PC-9 (cell line): ENCODE measurements at regions not wholly inside any gene's neighbourhood (a gene's known extent, or its start where the extent isn't known, plus 50 kb on each side); places are given as distances from the start of the nearest gene placed in this dataset.

Experiments used
- BruUV-seq: library from RNA; stranded (reverse); fragments of 400-500 nt; replicated peaks from 2 replicates; lab custom pipeline; 2021; lab: Mats Ljungman, UMichigan
- CTCF ChIA-PET: fragments of 300-600 bp; sonication (Branson Sonifier 250); formaldehyde crosslinking; loops from one replicate; lab custom pipeline; 2022; ENCODE audit warnings: antibody characterized with exemption; lab: Charles Lee
- POLR2A ChIA-PET: fragments of 300-600 bp; sonication (Branson Sonifier 250); formaldehyde crosslinking; loops from one replicate; lab custom pipeline; 2022; ENCODE audit warnings: antibody characterized with exemption; ENCODE audit not compliant: unreplicated experiment; lab: Charles Lee
- DNase-seq, 2 experiments: peaks; one replicate each; pipeline versions ENCODE4 v3.0.0 to v3.0.0-alpha.2; 2015 to 2022; ENCODE audit warnings: mixed read lengths in 1 of 2
- H2AFZ ChIP-seq: fragments of 200-600 bp; sonication (generic); 2 replicates; pipeline ENCODE4 v1.8.1; 2017; ENCODE audit warnings: antibody characterized with exemption
- H3F3A ChIP-seq: fragments of 200-600 bp; sonication (generic); 2 replicates; pipeline ENCODE4 v1.8.1; 2017; ENCODE audit warnings: antibody characterized with exemption, mild to moderate bottlenecking, low read depth; ENCODE audit not compliant: insufficient read depth
- H3K27ac ChIP-seq: fragments of 200-600 bp; sonication (generic); 2 replicates; pipeline ENCODE4 v1.6.1; 2016; ENCODE audit warnings: mixed run types
- H3K27me3 ChIP-seq: fragments of 200-600 bp; sonication (generic); 2 replicates; pipeline ENCODE4 v1.6.1; 2016; ENCODE audit warnings: low read depth, mixed run types; ENCODE audit not compliant: insufficient read depth
- H3K36me3 ChIP-seq: fragments of 200-600 bp; sonication (generic); 2 replicates; pipeline ENCODE4 v1.6.1; 2016; ENCODE audit warnings: low read depth, mixed run types
- H3K4me1 ChIP-seq: fragments of 200-600 bp; sonication (generic); replicated peaks from 2 replicates; pipeline ENCODE4 v1.6.1; 2016; ENCODE audit warnings: mixed run types; ENCODE audit not compliant: insufficient read depth
- H3K4me2 ChIP-seq: fragments of 200-600 bp; sonication (generic); 2 replicates; pipeline ENCODE4 v1.6.1; 2017; ENCODE audit warnings: mixed run types
- H3K4me3 ChIP-seq: fragments of 200-600 bp; sonication (generic); 2 replicates; pipeline ENCODE4 v1.6.1; 2016; ENCODE audit warnings: mixed run types
- H3K79me2 ChIP-seq: fragments of 200-600 bp; sonication (generic); 2 replicates; pipeline ENCODE4 v1.6.1; 2017; ENCODE audit warnings: low read depth, mixed run types
- H3K9me2 ChIP-seq: fragments of 200-600 bp; sonication (generic); 2 replicates; pipeline ENCODE4 v1.8.1; 2017; ENCODE audit warnings: mild to moderate bottlenecking; ENCODE audit not compliant: insufficient read depth
- H3K9me3 ChIP-seq: fragments of 200-600 bp; sonication (generic); 2 replicates; pipeline ENCODE4 v1.8.1; 2016; ENCODE audit warnings: low read depth; ENCODE audit not compliant: insufficient read depth
- H4K20me1 ChIP-seq: fragments of 200-600 bp; sonication (generic); 2 replicates; pipeline ENCODE4 v1.8.1; 2017; ENCODE audit not compliant: insufficient read depth
- CTCF ChIP-seq: fragments of 200-600 bp; sonication (generic); conservative IDR thresholded peaks from 2 replicates; pipeline ENCODE4 v1.6.1; 2017; ENCODE audit warnings: mixed run types, antibody characterized with exemption, mild to moderate bottlenecking, moderate library complexity
- EZH2 ChIP-seq: fragments of 200-600 bp; sonication (generic); IDR thresholded peaks from 2 replicates; pipeline ENCODE4 v1.8.0; 2017; ENCODE audit warnings: antibody characterized with exemption, low read depth
- intact Hi-C: fragments of 100-400 bp; cut with micrococcal nuclease; formaldehyde crosslinking; loops from one replicate; pipeline ENCODE4 v1.10.0; 2022; ENCODE audit not compliant: unreplicated experiment

DNA sequence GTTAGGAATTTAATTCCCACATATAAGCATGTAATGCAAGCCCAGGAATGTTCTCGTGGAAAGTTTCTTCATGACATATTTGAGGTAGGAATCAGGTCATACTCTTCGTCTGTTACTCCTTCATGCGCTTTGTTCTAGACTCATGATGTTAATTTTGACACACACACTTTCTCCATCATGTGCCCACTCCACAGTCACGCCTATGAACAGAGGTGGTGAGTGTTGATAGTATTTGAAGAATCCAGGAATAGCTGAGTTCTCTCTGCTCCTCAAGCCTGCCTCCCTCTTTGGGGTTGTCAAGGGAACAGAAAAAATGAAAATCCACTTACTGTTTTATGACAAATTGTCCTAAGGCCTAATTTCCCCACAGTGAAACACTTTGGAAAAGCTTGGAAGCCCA is 117.3 kb upstream of the SERPINE2 start:
- no peak for DNase-seq
- no peak overlapping the region for H3K4me3 ChIP-seq
- POLR2A ChIA-PET = no interaction called here
- H3K9me2 ChIP-seq = no peaks in the 10 kb centered on the region
- no peaks in the 10 kb centered on the region for H3K9me3 ChIP-seq
- TF ChIP-seq EZH2 (no peak), CTCF (no peak)
- no TSS peak for BruUV-seq
- intact Hi-C loops = no loop called here
- H3K79me2 ChIP-seq = no peaks in the 10 kb centered on the region
- H2AFZ ChIP-seq = no peak overlapping the region
- H4K20me1 ChIP-seq = no peaks in the 10 kb centered on the region
- H3K4me2 ChIP-seq = no peak overlapping the region
- H3F3A ChIP-seq = peaks cover 10% of the 10 kb centered on the region
- no peaks in the 10 kb centered on the region for H3K27me3 ChIP-seq
- peaks cover 10% of the 10 kb centered on the region for H3K4me1 ChIP-seq
- H3K27ac ChIP-seq = no peak overlapping the region
- H3K36me3 ChIP-seq = no peaks in the 10 kb centered on the region
- CTCF ChIA-PET = no interaction called here

DNA sequence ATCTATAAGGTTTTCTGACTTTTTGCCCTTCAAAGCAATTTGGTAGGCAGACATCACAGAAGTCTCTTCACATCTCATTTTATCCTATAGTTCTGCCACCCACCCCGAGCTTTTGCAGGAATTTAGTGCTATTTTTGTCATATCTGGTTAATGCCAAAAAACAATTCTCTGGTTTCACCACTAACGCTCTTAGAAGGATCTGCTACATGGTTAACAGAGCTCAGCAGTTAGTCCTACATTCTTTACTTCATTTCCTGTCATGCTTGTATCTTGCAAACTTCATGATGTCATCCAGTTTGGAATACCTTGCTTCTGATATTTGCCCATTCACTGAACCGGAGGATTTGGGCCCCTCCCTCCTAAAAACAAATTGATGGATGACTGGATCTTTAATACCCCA is 116.8 kb upstream of the SERPINE2 start:
- no TSS peak for BruUV-seq
- CTCF ChIA-PET = no interaction called here
- no peak for DNase-seq
- H3K4me1 ChIP-seq = peaks cover 16% of the 10 kb centered on the region
- no peak overlapping the region for H3K27ac ChIP-seq
- H3K9me3 ChIP-seq = no peaks in the 10 kb centered on the region
- H3K36me3 ChIP-seq = no peaks in the 10 kb centered on the region
- no peak overlapping the region for H3K4me3 ChIP-seq
- POLR2A ChIA-PET = interaction anchor here (0.5 kb wide), 1 partner anchor 590 kb away, joined by 3 read pairs; no protein-coding TSS in a partner anchor
- no peaks in the 10 kb centered on the region for H4K20me1 ChIP-seq
- TF ChIP-seq CTCF (no peak), EZH2 (no peak)
- no peak overlapping the region for H3K4me2 ChIP-seq
- intact Hi-C loops = no loop called here
- no peak overlapping the region for H2AFZ ChIP-seq
- H3K9me2 ChIP-seq = no peaks in the 10 kb centered on the region
- no peaks in the 10 kb centered on the region for H3K27me3 ChIP-seq
- peaks cover 16% of the 10 kb centered on the region for H3F3A ChIP-seq
- no peaks in the 10 kb centered on the region for H3K79me2 ChIP-seq

GRCh38 chr2:224155371-224155770 is 116.3 kb upstream of the SERPINE2 start:
- BruUV-seq = no TSS peak
- DNase-seq = no peak
- Histone ChIP-seq H3K4me3 (no peak overlapping the region), H2AFZ (no peak overlapping the region), H3K27ac (no peak overlapping the region), H3K4me2 (no peak overlapping the region), H4K20me1 (no peaks in the 10 kb centered on the region), H3K36me3 (no peaks in the 10 kb centered on the region), H3K79me2 (no peaks in the 10 kb centered on the region), H3K4me1 (peaks cover 21% of the 10 kb centered on the region), H3K27me3 (no peaks in the 10 kb centered on the region), H3F3A (peaks cover 21% of the 10 kb centered on the region), H3K9me3 (no peaks in the 10 kb centered on the region), H3K9me2 (no peaks in the 10 kb centered on the region)
- POLR2A ChIA-PET = interaction anchor here (0.5 kb wide), 1 partner anchor 591 kb away, joined by 3 read pairs; no protein-coding TSS in a partner anchor
- CTCF ChIA-PET = no interaction called here
- no peak for TF ChIP-seq EZH2
- intact Hi-C loops = no loop called here
